ENCODE measurements at regions not wholly inside any gene's neighbourhood (a gene's known extent, or its start where the extent isn't known, plus 50 kb on each side); places are given as distances from the start of the nearest gene placed in this dataset.

GRCh38 chr20:6471110-6471647 lies 296.3 kb upstream of the BMP2 start:
- no peak for TF ChIP-seq CTCF (IDR thresholded peaks at IDR 0.05; ENCODE audit: insufficient read depth, low read length, poor library complexity, severe bottlenecking)
- no peaks in the 10 kb centered on the region for H3K36me3 ChIP-seq (ENCODE audit: control insufficient read depth, insufficient read depth, low read length)
- H3K27me3 ChIP-seq (replicated peaks; ENCODE audit: control insufficient read depth, insufficient read depth, low read length), result no peaks in the 10 kb centered on the region
- no peak for DNase-seq (ENCODE audit: extremely low read depth, insufficient read length)
- H3K4me3 ChIP-seq (replicated peaks; ENCODE audit: low read depth, low read length), result no peak overlapping the region

- Histone ChIP-seq H3K27me3 (replicated peaks; ENCODE audit: control insufficient read depth, insufficient read depth, low read length) (no peaks in the 10 kb centered on the region), H3K36me3 (ENCODE audit: control insufficient read depth, insufficient read depth, low read length) (no peaks in the 10 kb centered on the region), H3K4me3 (replicated peaks; ENCODE audit: low read depth, low read length) (no peak overlapping the region)
- no peak for DNase-seq (ENCODE audit: extremely low read depth, insufficient read length)
- no peak for TF ChIP-seq CTCF (IDR thresholded peaks at IDR 0.05; ENCODE audit: insufficient read depth, low read length, poor library complexity, severe bottlenecking)
Measured at GRCh38 chr20:6469695-6470094, 297.8 kb upstream of the BMP2 start.

GRCh38 chr20:6468423-6469116 lies 298.9 kb upstream of the BMP2 start:
- Histone ChIP-seq H3K4me3 (replicated peaks; ENCODE audit: low read depth, low read length) (no peak overlapping the region), H3K27me3 (replicated peaks; ENCODE audit: control insufficient read depth, insufficient read depth, low read length) (no peaks in the 10 kb centered on the region), H3K36me3 (ENCODE audit: control insufficient read depth, insufficient read depth, low read length) (no peaks in the 10 kb centered on the region)
- TF ChIP-seq CTCF (IDR thresholded peaks at IDR 0.05; ENCODE audit: insufficient read depth, low read length, poor library complexity, severe bottlenecking), result no peak
- no peak for DNase-seq (ENCODE audit: extremely low read depth, insufficient read length)

GRCh38 chr20:6467562-6467961 lies 299.9 kb upstream of the BMP2 start:
- no peak for DNase-seq (ENCODE audit: extremely low read depth, insufficient read length)
- TF ChIP-seq CTCF (IDR thresholded peaks at IDR 0.05; ENCODE audit: insufficient read depth, low read length, poor library complexity, severe bottlenecking), result no peak
- H3K27me3 ChIP-seq (replicated peaks; ENCODE audit: control insufficient read depth, insufficient read depth, low read length), result no peaks in the 10 kb centered on the region
- H3K36me3 ChIP-seq (ENCODE audit: control insufficient read depth, insufficient read depth, low read length), result no peaks in the 10 kb centered on the region
- no peak overlapping the region for H3K4me3 ChIP-seq (replicated peaks; ENCODE audit: low read depth, low read length)

GRCh38 chr20:6466075-6466810 lies 301.2 kb upstream of the BMP2 start:
- Histone ChIP-seq H3K36me3 (ENCODE audit: control insufficient read depth, insufficient read depth, low read length) (no peaks in the 10 kb centered on the region), H3K4me3 (replicated peaks; ENCODE audit: low read depth, low read length) (no peak overlapping the region), H3K27me3 (replicated peaks; ENCODE audit: control insufficient read depth, insufficient read depth, low read length) (no peaks in the 10 kb centered on the region)
- no peak for DNase-seq (ENCODE audit: extremely low read depth, insufficient read length)
- TF ChIP-seq CTCF (IDR thresholded peaks at IDR 0.05; ENCODE audit: insufficient read depth, low read length, poor library complexity, severe bottlenecking), result no peak

All from GM06990 (cell line).